Fibroblast of gingiva (primary cell): ENCODE measurements at regions not wholly inside any gene's neighbourhood (a gene's known extent, or its start where the extent isn't known, plus 50 kb on each side); places are given as distances from the start of the nearest gene placed in this dataset.
A peak's percentile ranks its signal among the peaks of the same experiment; 100 is the strongest.
"Not testable (repeated sequence)": the region's sequence is repeated elsewhere in the genome, so short reads cannot be mapped to it uniquely, and the experiment has no call there.

Experiments
- DNase-seq: peaks from one replicate; pipeline ENCODE4 v3.0.0-alpha.2; 2011; ENCODE audit warnings: low read depth

DNA sequence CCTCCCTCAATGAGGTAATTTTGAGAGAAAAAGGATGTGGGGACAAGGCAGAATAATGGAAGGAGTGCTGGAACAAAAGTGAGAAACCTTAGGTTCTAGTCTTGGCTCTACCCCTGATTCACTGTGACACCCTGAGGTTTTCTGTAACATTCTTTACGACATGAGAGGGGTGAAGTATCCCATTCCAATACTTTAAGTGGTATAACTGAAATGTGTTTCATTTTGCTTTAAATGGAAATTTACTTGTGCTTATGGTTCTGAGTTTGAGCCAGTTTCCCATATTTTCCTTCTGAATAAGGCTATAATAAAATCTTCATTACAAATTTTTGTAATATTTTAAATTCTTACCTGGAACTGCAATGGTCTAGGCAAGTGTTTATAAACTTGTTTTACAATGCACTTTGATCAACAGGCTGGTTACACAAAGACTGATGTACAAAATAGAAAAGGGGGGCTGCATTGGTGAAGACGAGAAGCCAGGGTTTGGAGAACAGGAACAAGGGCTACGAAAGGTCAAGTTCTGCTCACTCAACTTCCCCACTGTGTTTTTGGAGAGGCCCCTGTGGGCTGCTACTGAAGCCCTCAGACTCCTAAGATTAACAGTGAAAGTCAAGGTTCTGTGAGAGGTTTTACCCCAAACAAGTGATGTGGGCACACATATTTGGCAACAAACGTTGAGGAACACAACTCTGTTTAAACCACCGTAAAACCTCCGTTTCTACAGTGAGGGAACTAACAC lies 171.9 kb upstream of the ELL2 start:
- DNase-seq, result no peak

DNA sequence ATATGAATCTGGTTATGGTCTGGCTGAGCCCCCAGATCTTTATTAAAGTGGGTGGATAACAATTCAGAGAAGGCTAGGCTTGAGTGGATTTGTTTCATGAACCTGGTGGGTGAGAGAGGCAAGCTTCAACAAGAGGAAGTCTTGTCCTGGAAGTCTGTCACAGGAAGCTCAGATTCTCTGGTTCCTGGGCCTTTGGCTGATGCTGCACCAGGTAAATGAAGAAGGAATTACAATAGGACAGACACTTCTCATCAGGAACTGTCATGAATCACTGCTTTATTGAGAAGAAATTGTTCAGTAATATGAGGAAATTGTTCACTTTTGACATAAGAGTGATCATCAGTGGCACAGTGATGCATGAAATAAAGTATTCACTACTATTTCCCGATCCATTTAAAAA lies 167.6 kb upstream of the ELL2 start:
- DNase-seq, result no peak

DNA sequence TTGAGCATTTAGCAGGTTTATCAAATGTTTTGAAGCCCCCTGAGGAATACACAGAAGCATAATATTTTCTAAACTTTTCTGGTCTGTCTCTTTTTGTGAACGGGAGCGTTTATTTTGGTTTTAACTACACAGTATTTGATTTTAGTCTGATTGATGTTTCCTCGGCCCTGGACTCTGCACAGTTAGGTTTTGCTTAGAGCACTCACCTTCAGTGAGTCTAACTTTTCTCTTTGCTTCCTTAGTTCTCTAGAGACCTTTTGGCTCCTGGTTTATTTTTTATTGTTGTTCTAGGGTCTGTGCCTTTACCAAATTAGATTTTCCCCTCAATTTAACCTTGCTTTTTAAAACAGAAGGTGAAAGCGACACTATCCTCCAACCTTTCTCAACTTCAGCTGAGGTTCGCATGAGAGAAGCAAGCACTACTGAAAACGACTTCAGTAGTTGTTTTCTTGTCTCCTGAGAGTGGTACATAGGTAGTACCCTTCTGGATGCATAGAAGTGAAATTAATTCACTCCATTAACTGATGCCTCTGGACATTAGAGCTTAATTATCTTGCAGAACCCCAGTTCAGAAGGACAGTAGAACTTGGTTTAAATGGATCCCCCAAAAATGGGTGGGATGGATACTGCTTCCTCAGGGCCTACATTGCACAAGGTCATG lies 166.7 kb upstream of the ELL2 start:
- no peak for DNase-seq

DNA sequence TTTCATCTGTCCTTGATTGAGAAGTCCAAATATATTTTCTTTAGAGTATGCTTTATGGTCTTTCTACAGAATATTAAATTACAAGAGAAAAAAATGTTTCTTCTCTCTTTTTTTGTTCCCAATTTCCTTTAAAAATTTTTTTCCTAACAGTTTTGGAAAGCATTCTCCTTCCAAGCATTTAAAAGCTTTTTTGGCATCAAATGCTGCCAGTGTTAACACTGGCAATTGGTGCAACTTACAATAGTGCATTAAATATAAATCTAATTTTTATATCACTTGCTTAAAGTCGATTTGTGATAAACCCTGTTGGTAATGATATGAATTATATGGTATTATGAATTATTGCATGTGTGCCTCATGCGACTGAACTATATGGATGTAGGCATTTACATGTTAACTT lies 165.9 kb upstream of the ELL2 start:
- DNase-seq, result no peak

DNA sequence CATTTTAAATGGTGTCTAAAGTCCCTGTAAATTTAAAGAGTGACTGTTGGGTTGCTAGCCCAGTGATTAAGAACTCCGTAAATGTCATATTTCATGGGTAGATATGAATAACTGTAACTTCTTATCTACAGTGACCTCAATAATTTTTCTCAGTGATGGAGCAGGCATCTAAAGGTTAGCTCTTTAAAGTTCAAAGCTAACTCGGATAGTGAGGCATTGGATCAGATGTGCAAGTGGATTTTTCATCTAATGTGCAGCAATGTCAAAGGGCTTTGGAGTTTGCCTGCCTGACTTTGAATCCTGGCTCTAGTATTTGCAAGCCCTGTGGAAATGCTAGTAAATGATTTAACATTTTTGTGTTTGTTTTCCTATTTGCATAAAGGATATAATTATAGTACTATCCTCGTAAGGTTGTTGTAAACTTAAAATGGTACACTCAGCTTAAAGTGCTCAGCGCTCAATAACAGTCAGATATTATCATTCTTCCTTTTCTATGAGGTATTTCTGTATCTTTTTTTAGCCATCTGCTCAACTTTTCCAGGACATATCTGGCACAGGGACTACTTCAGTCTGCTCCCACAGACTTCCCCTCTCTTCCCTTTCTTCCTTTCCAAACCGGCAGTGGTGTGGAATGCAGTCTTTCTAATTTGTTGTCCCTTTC lies 163.7 kb upstream of the ELL2 start:
- DNase-seq, result no peak

DNA sequence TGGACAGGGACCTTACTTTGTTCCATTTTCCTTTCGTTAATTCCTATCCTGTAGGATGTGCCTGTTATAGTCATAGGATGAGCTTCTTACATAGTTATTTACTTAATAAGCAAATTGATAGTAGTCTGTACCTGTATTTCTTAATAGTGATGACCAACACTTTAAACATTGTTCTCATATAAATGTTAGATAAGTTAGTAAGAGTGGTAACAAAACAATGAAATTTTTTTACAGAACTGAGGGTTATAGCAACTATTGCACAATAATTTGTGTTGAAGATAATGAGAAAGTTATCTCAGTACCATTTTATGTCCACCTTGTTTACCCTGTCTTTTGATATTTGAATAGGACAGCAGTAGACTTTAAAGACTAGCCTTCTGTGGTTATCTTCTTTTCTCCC lies 162.9 kb upstream of the ELL2 start:
- DNase-seq, result no peak

DNA sequence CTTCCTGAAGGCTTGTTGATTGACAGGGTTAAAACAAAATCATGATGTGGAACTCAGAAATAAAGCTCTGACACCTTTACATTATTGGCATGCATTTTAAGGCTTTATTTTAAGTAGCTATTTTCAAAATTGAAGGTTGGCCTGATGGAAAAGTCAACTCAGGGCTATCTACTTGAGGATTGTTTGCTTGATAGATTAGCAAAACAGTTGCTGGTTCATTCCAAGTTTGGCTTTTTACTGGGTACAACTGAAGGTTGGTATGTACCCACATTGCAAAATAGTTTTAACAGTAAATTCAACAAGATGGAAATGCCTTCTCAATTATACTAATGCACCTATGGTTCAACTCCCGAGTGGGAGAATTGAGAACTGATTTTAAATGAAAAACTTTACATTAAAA lies 161.8 kb upstream of the ELL2 start:
- no peak for DNase-seq

DNA sequence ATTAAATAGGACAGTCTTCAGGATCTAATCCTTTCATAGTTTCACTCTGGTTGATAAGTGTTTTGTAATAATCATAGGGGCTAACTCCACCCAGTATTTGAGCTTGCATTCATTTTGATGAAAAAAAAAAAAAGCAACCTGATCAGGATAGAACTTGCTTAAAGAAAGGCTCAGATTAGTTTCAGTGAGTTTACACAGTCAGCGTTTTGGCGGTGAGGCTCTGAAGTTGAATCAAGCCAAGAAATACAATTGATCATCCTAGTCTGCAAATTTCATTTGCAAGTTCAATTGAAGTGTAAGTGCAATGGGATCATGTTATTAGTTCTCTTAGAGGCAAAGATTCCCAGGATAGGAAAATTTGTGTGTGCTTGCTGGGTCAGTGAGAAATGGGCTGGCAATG lies 159.7 kb upstream of the ELL2 start:
- no peak for DNase-seq

DNA sequence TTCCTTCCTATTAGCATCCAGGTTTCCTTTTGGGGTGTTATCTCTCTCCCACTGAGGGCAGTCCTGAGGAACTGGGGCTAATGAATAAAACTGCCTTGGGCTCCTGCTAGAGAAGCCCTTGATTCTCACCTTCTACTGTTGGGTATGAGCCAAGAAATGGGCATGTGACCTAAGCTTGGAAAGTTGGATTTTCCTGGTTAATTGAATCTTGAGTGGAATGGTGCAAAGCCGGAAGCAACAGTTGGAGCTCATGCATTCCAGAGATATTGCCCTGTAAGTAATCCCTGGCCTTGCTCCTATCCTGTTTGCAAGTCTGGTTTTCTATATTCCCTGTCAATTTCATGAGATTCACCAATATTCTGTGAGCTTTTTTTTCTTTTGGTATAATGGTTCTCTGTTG lies 158.5 kb upstream of the ELL2 start:
- DNase-seq, result no peak

DNA sequence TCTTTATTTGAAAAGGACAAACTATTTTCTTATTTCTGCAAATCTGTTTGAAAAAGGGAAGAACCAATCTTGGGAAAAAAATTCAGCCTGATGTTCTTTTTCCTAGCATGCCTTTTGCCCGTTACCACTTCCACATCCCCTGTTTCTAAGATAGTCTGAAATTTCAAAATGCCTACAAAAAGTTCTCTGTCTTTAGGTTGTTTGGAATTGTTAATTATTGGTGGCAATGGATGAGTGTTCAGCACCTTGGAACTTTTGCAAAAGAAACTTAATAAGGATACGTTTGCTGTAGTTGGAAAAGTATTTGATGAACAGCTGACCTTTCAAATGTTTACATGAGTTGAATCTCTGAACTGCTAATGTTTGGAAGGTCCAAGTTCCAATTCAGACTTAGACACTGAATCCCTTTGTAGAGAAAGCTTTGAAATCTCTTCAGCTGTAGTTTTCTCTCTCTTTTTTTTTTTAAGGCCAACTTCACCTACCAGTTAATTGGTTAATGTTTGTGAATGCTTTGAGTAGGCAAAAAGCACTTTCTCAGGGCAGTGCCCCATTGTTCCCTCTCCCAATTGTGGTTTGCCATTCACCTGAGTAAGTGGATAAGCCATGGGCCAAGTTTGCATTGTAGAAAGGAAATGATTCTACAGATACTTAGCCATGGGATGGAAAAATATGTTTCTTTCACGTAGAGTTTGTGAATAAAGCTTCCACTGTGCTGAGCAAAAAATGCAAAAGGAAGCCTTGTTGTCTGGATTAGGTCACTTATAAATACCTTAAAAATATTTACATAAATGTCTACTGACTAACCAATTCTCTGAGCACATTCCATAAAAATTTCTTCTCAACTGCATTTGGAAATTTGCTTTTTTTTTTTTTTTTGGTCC lies 156.4 kb upstream of the ELL2 start:
- peak; percentile 30 for DNase-seq

DNA sequence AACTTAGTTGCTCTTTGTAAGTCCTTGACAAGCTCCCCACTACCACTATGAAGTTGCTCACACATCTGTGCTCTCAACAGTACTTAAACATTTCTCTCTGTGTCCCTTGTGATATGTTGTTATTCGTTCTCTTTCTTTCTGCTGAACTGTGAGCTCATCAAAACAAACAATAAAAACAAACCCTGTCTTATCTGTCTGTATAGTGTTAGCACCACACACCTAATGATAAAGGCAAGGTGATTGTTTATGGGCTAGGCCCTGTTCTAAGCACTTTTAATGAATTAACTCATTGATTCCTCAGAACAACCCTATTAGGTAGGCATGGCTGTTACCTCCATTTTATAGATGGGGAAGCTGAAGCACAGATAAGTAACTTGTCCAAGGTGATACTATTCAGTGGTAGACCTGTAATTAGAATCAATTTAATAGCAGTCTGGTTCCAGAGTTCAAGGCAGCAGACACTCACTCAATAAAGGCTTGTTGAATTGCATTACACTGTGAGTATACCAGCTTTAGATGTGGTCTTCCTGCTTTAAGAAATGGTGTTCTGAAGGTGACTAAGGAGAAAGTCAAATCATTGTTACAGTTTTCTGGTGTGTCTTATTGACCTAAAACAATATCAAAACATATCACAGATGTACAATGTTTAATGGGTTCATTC lies 153.6 kb upstream of the ELL2 start:
- no peak for DNase-seq

DNA sequence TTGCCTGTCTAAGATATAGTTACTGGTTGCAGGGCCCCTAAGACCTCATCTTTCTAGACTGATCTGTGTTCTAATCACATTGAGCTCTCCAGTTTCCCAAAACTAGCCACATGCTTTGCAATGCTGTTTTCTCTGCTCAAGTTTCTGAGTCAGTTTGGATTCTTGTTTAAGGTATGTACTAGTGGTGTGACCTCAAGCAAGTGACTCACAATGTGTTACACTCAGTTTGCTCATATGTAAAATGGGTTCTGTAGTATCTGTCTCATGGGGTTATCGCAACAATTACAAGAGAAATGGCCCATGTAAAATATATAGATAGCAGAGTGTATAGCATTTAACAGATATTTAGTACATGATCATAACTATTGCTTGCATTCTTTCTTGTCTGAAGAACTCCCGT lies 153.1 kb upstream of the ELL2 start:
- peak; percentile 19 for DNase-seq

DNA sequence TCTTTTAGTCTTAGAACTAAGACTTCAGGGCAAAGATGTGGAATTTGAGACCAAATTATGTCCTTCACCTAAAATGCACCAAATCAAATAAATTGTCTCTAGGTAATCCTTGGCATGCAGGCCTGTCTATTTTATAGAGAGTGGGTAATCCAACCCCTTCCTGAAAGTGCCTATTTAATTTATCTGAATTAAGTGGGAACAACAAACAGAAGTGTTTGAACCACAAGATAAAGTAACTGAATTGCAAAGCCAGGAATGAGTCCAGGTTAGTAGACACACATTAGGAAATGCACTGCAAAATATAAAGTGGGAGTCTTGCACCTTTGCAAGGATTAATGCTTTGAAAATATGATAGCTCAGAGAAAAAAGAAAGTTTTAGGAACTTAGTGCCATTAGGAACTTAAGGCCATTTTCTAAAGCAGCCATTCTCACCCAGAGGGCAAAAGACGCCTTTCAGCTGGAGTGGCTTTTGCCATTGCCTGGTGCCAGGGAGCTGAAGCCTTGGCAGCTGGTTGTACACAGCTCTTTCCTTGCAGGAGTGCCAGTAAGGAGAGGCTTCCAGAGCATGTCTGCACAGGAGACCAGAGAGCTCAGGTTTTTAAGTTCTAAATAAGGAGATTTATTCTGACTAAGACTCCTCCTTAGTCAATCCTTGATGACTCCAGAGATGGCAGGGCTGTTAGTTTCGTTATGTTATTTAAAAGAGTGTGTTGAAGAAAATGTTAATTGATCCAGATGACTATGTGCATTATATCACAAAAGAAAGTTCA lies 151.7 kb upstream of the ELL2 start:
- DNase-seq, result no peak

DNA sequence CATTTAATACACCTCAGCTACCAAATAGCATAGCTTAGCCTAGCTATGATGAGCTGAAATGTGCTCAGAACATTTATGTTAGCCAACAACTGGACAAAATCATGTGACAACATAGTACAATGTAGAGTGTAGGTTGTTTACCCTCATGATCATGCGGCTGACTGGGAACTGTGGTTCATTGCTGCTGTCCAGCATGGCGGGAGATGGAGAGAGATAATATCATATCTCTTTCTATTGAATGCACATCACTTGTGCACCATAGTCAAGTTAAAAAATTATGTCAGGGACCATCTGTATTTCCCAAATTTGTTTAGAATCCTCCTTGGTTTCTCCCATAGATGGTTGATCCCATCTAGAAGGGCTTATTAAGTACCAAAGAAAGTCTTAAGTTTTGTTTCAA lies 151.1 kb upstream of the ELL2 start:
- no peak for DNase-seq

DNA sequence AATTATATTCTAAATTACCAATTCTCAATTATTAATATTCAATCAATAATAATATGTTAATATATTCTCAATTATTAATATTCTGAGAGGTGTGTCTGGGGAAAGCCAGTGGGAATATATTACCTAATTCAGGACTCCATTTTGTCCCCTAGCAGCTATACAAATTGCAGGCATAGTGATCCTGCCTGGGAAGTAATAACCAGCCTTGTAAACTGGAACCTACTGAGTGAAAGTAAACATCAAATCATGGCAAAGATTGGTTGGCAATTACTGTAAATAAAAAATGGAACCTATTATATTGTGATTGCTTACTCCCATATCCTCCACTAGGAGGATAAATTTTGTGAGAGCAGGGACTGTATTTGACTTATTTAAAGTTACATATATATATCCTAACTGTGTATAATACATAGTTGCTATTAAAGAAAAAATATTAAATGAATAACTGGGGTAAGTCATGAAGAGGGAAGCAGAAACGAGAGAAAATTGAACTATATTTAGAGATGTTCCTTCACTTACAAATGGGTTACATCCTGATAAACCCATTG lies 150.5 kb upstream of the ELL2 start:
- no peak for DNase-seq

DNA sequence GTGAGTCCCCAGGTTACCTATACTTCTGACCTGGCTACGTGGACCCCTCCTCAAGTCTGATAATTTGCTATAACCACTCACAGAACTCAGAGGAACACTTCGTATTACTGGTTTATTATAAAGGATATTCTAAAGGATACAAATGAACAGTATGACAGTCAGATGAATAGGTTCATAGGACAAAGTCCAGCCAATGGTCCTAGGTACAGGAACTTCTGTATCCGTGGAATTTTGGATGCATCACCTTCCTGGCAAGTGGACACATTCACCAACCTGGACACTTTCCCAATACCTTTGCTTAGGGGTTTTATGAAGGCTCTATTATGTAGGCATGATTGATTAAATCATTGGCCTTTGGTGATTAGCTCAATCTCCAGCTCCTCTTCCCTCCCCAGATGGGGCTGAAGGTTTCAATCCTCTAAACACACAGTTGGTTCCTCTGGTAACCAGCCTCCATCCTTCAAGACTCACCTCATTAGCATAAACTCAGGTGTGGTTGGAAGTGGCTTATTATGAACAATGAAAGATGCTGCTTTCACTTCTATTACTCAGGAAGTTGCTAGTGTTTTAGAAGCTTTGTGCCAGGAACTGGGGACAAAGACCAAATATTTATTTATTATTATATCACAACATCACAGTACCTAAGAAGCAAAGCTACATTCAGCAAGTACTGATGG lies 149.6 kb upstream of the ELL2 start:
- DNase-seq, result no peak

DNA sequence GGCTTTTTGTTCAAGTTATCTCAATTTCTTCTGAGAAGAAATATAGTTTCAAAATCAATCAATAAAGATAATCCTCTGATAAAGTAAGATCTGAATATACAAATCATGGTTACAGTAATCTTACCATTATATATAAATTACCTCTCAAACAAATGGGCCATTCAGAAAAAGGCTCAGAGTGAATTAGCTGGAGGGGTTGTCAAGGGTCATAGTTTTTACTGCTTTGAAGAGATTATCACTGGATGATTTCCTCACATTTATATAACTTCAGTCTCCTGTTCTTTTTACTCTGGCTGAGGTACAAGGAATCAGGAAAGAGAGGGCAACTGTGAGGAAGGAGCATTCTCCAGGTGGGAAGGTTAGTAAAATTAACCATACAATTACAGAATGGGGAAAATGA lies 148.6 kb upstream of the ELL2 start:
- no peak for DNase-seq

DNA sequence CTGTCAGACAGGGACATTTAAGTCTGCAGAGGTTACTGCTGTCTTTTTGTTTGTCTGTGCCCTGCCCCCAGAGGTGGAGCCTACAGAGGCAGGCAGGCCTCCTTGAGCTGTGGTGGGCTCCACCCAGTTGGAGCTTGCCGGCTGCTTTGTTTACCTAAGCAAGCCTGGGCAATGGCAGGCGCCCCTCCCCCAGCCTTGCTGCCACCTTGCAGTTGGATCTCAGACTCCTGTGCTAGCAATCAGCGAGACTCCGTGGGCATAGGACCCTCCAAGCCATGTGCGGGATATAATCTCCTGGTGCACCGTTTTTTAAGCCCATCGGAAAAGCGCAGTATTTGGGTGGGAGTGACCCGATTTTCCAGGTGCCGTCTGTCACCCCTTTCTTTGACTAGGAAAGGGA lies 147.0 kb upstream of the ELL2 start:
- DNase-seq, result not testable (repeated sequence)

DNA sequence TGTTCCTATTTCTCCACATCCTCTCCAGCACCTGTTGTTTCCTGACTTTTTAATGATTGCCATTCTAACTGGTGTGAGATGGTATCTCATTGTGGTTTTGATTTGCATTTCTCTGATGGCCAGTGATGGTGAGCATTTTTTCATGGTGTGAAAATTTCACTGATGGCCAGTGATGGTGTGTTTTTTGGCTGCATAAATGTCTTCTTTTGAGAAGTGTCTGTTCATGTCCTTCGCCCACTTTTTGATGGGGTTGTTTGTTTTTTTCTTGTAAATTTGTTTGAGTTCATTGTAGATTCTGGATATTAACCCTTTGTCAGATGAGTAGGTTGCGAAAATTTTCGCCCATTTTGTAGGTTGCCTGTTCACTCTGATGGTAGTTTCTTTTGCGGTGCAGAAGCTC lies 142.2 kb upstream of the ELL2 start:
- not testable (repeated sequence) for DNase-seq

DNA sequence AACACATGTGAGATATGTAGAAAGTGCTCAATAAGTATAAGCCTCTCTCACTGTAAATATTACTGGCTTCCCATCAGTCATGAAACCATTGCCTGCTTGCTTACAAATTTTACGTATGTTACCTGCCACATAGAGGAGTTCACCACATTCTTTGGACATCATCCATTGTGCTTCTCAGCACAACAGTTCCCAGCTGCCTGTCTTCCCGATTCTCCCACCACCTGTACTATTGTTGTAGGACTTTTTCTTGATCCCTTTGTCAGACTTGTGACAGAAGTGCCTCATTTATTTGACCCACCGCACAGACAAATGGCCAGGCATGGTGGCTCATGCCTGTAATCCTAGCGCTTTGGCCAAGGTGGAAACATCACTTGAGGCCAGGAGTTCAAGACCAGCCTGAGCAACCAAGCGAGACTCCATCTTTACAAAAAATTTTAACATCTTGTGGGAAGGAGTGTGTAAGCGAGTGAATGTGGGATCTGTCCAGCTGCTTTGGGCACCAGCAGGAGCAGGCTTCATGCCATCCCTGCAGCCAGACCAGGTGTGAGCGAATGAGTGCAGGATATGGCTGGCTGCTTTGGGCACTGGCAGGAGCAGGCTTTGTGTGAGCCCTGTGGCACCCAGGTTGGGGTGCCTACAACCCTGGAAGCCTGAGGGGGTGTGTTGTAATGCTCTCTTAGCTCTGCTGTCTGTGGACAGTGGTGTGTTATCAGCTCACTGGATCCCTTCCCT lies 139.9 kb upstream of the ELL2 start:
- DNase-seq, result no peak
